B cell (primary cell): ENCODE measurements at regions not wholly inside any gene's neighbourhood (a gene's known extent, or its start where the extent isn't known, plus 50 kb on each side); places are given as distances from the start of the nearest gene placed in this dataset.

ENCODE experiments used
- ATAC-seq: fragments of 200-7000 bp; cut with Tn5 transposase; one replicate; pipeline ENCODE4 v1.10.0; 2021; ENCODE audit warnings: low read depth, mild to moderate bottlenecking, moderate number of reproducible peaks, moderate library complexity
- CTCF ChIA-PET: fragments of 350-600 bp; sonication (Branson Sonifier 250); formaldehyde crosslinking; loops from one replicate; lab custom pipeline; 2021; ENCODE audit warnings: antibody characterized with exemption, inconsistent platforms; lab: Charles Lee
- POLR2A ChIA-PET: fragments of 350-600 bp; sonication (Branson Sonifier 250); formaldehyde crosslinking; loops from one replicate; lab custom pipeline; 2021; ENCODE audit warnings: antibody characterized with exemption; lab: Charles Lee
- DNase-seq: peaks from one replicate; pipeline ENCODE4 v3.0.0; 2013
- H2AFZ ChIP-seq: 2 replicates; pipeline ENCODE4 v1.6.1; 2012; ENCODE audit warnings: mild to moderate bottlenecking, low read depth, low read length; ENCODE audit not compliant: insufficient read depth, poor library complexity, severe bottlenecking
- H3K27ac ChIP-seq, 2 donors: 1 replicate in 1 of 2; 2 replicates in 1 of 2; pipeline ENCODE4 v1.5.1; 2012 to 2013; ENCODE audit warnings: low read length in 2 of 2, mild to moderate bottlenecking in 2 of 2, moderate library complexity in 1 of 2
- H3K27me3 ChIP-seq, 4 experiments: fragments of 200-600 bp in 1 of 4; sonication (generic) in 1 of 4; replicated peaks in 1 of 4; 1 replicate in 2 of 4; 2 replicates in 2 of 4; pipeline versions ENCODE4 v1.6.1 to v1.7.0; 2013 to 2016; ENCODE audit warnings: low read length in 3 of 4, mild to moderate bottlenecking in 2 of 4, mixed read lengths in 1 of 4, moderate library complexity in 1 of 4; ENCODE audit not compliant: insufficient read depth in 4 of 4, control insufficient read depth in 3 of 4; ENCODE audit errors: control extremely low read depth in 1 of 4
- H3K36me3 ChIP-seq, 2 experiments: replicated peaks in 1 of 2; 1 replicate in 1 of 2; 2 replicates in 1 of 2; pipeline versions ENCODE4 v1.6.1 to v1.7.1; 2013; ENCODE audit warnings: low read length in 1 of 2; ENCODE audit not compliant: insufficient read depth in 2 of 2, control insufficient read depth in 1 of 2; ENCODE audit errors: control extremely low read depth in 1 of 2, extremely low read depth in 1 of 2
- H3K4me1 ChIP-seq, 2 donors: fragments of 200-600 bp in 1 of 2; sonication (generic) in 1 of 2; 1 replicate in 1 of 2; 2 replicates in 1 of 2; pipeline versions ENCODE4 v1.5.1 to v1.6.1; 2013 to 2017; ENCODE audit warnings: low read length in 2 of 2; ENCODE audit not compliant: control insufficient read depth in 2 of 2, insufficient read depth in 2 of 2
- H3K4me2 ChIP-seq: replicated peaks from 2 replicates; pipeline ENCODE3; 2012; ENCODE audit warnings: mild to moderate bottlenecking, low read depth, low read length; ENCODE audit not compliant: poor library complexity, severe bottlenecking
- H3K4me3 ChIP-seq, 5 experiments: fragments of 200-600 bp in 1 of 5; sonication (generic) in 1 of 5; 1 replicate in 3 of 5; 2 replicates in 2 of 5; pipeline versions ENCODE4 v1.5.1 to v1.7.0; 2011 to 2016; ENCODE audit warnings: low read length in 4 of 5, mild to moderate bottlenecking in 4 of 5, low read depth in 2 of 5, control low read depth in 1 of 5, moderate library complexity in 1 of 5; ENCODE audit not compliant: insufficient read depth in 1 of 5; ENCODE audit errors: control extremely low read depth in 1 of 5, extremely low read depth in 1 of 5
- H3K79me2 ChIP-seq: fragments of 200-600 bp; sonication (generic); one replicate; pipeline ENCODE4 v1.6.0; 2016; ENCODE audit warnings: low read length; ENCODE audit not compliant: control insufficient read depth, insufficient read depth
- H3K9ac ChIP-seq: fragments of 200-600 bp; sonication (generic); 2 replicates; pipeline ENCODE4 v1.6.1; 2017; ENCODE audit warnings: mild to moderate bottlenecking, low read length, moderate library complexity
- H3K9me3 ChIP-seq, 3 donors: one replicate each; pipeline versions ENCODE4 v1.6.1 to v1.7.1; 2013; ENCODE audit warnings: low read length in 2 of 3; ENCODE audit not compliant: control insufficient read depth in 2 of 3, insufficient read depth in 1 of 3; ENCODE audit errors: control extremely low read depth in 1 of 3
- H4K20me1 ChIP-seq: 2 replicates; pipeline ENCODE4 v1.6.0; 2012; ENCODE audit warnings: mild to moderate bottlenecking, low read length; ENCODE audit not compliant: insufficient read depth, control insufficient read depth, poor library complexity, severe bottlenecking
- H3K27ac Mint-ChIP-seq: one replicate; pipeline ENCODE4 v1.8.0; 2021; ENCODE audit warnings: mixed read lengths
- H3K27me3 Mint-ChIP-seq: one replicate; pipeline ENCODE4 v1.8.0; 2021; ENCODE audit warnings: mixed read lengths
- H3K4me1 Mint-ChIP-seq: one replicate; pipeline ENCODE4 v1.8.0; 2021; ENCODE audit warnings: mixed read lengths
- H3K4me3 Mint-ChIP-seq: one replicate; pipeline ENCODE4 v1.8.0; 2021; ENCODE audit warnings: mixed read lengths
- H3K9me3 Mint-ChIP-seq: one replicate; pipeline ENCODE4 v1.8.0; 2022; ENCODE audit warnings: mixed read lengths; ENCODE audit not compliant: insufficient read depth
- CTCF ChIP-seq: fragments of 200-600 bp; IDR thresholded peaks from one replicate; pipeline ENCODE4 v1.8.0; 2022; ENCODE audit warnings: antibody characterized with exemption, mild to moderate bottlenecking
- EZH2 ChIP-seq: IDR thresholded peaks from 2 replicates; pipeline ENCODE4 v1.6.1; 2012; ENCODE audit warnings: borderline replicate concordance, low read depth, mild to moderate bottlenecking, moderate library complexity, low read length; ENCODE audit not compliant: insufficient read depth, poor library complexity, severe bottlenecking
- WGBS: methylation state at CpG from one replicate; pipeline ENCODE4 v1.1.5; 2013; ENCODE audit warnings: missing lambda C conversion rate; ENCODE audit not compliant: insufficient coverage; 5-methylcytosine and 5-hydroxymethylcytosine counted together
- intact Hi-C: fragments of 100-400 bp; cut with micrococcal nuclease; formaldehyde crosslinking; loops from one replicate; pipeline ENCODE4 v1.10.0; 2022

GRCh38 chr13:90696656-90697055 is 650.8 kb upstream of the MIR17HG start:
- no peak for ATAC-seq

GRCh38 chr13:90700340-90700739 is 647.1 kb upstream of the MIR17HG start:
- 100% methylated on average over 1 of the region's 1 CpG for WGBS
- H2AFZ ChIP-seq: no peak overlapping the region
- H3K27me3 ChIP-seq: no peaks in the 10 kb centered on the region
- H3K4me3 ChIP-seq: no peak overlapping the region
- H3K27ac Mint-ChIP-seq: no peak overlapping the region
- intact Hi-C loops: no loop called here
- H3K79me2 ChIP-seq: no peaks in the 10 kb centered on the region
- no peak overlapping the region for H3K4me3 Mint-ChIP-seq
- peaks cover 0 to 3% (median 0%) of the 10 kb centered on the region in 3 donors for H3K9me3 ChIP-seq
- ChIA-PET CTCF (no interaction called here), POLR2A (no interaction called here)
- DNase-seq (no peak), ATAC-seq (no peak)
- H3K27ac ChIP-seq: no peak overlapping the region
- no peaks in the 10 kb centered on the region for H3K27me3 Mint-ChIP-seq
- H3K9ac ChIP-seq: no peak overlapping the region
- no peaks in the 10 kb centered on the region for H3K36me3 ChIP-seq
- H3K9me3 Mint-ChIP-seq: peaks cover 7% of the 10 kb centered on the region
- TF ChIP-seq CTCF (no peak), EZH2 (no peak)
- H3K4me1 ChIP-seq: no peaks in the 10 kb centered on the region
- H3K4me1 Mint-ChIP-seq: no peaks in the 10 kb centered on the region
- no peak overlapping the region for H3K4me2 ChIP-seq
- no peaks in the 10 kb centered on the region for H4K20me1 ChIP-seq

More at GRCh38 chr13:90696656-90697055, 650.8 kb upstream of the MIR17HG start:
- Mint-ChIP-seq H3K4me3 (no peak overlapping the region), H3K9me3 (peaks cover 1% of the 10 kb centered on the region), H3K27me3 (no peaks in the 10 kb centered on the region), H3K4me1 (no peaks in the 10 kb centered on the region), H3K27ac (no peak overlapping the region)
- no peak overlapping the region for H3K4me2 ChIP-seq
- H3K9me3 ChIP-seq: peaks cover 0 to 3% (median 0%) of the 10 kb centered on the region in 3 donors
- no peaks in the 10 kb centered on the region for H3K4me1 ChIP-seq
- no peaks in the 10 kb centered on the region for H4K20me1 ChIP-seq
- WGBS: no CpG with 5 or more reads among the region's 5 CpGs
- ChIA-PET POLR2A (no interaction called here), CTCF (no interaction called here)
- H3K4me3 ChIP-seq: no peak overlapping the region
- intact Hi-C loops: no loop called here
- no peak overlapping the region for H3K27ac ChIP-seq
- DNase-seq: no peak
- no peak overlapping the region for H2AFZ ChIP-seq
- H3K27me3 ChIP-seq: no peaks in the 10 kb centered on the region
- H3K36me3 ChIP-seq: no peaks in the 10 kb centered on the region
- H3K9ac ChIP-seq: no peak overlapping the region
- no peaks in the 10 kb centered on the region for H3K79me2 ChIP-seq
- TF ChIP-seq CTCF (no peak), EZH2 (no peak)
